ENCODE measurements at regions not wholly inside any gene's neighbourhood (a gene's known extent, or its start where the extent isn't known, plus 50 kb on each side); places are given as distances from the start of the nearest gene placed in this dataset.
"Not testable (repeated sequence)": the region's sequence is repeated elsewhere in the genome, so short reads cannot be mapped to it uniquely, and the experiment has no call there.

GRCh38 chr12:88720231-88720630, 140.0 kb upstream of the KITLG start:
- TF ChIP-seq TAF1 (IDR thresholded peaks at IDR 0.05; ENCODE audit: borderline replicate concordance, low read depth, low read length) = no peak
- TF ChIP-seq POLR2A (IDR thresholded peaks at IDR 0.05; ENCODE audit: low read depth, low read length) = no peak
- no peak for TF ChIP-seq POLR2AphosphoS5 (IDR thresholded peaks at IDR 0.05; ENCODE audit: low read depth, low read length)
- DNase-seq (ENCODE audit: insufficient read length) = no peak
- no peak for FAIRE-seq

- FAIRE-seq = no peak
- TF ChIP-seq POLR2AphosphoS5 (IDR thresholded peaks at IDR 0.05; ENCODE audit: low read depth, low read length) (no peak), POLR2A (IDR thresholded peaks at IDR 0.05; ENCODE audit: low read depth, low read length) (no peak), TAF1 (IDR thresholded peaks at IDR 0.05; ENCODE audit: borderline replicate concordance, low read depth, low read length) (no peak)
- no peak for DNase-seq (ENCODE audit: insufficient read length)
Measured at GRCh38 chr12:88717188-88717587, 136.9 kb upstream of the KITLG start.

GRCh38 chr12:88716240-88716639, 136.0 kb upstream of the KITLG start:
- TF ChIP-seq POLR2A (IDR thresholded peaks at IDR 0.05; ENCODE audit: low read depth, low read length) = no peak
- TF ChIP-seq TAF1 (IDR thresholded peaks at IDR 0.05; ENCODE audit: borderline replicate concordance, low read depth, low read length) = no peak
- no peak for TF ChIP-seq POLR2AphosphoS5 (IDR thresholded peaks at IDR 0.05; ENCODE audit: low read depth, low read length)
- DNase-seq (ENCODE audit: insufficient read length) = no peak
- no peak for FAIRE-seq

- FAIRE-seq (no peak), DNase-seq (ENCODE audit: insufficient read length) (no peak)
- no peak for TF ChIP-seq TAF1 (IDR thresholded peaks at IDR 0.05; ENCODE audit: borderline replicate concordance, low read depth, low read length)
- TF ChIP-seq POLR2A (IDR thresholded peaks at IDR 0.05; ENCODE audit: low read depth, low read length) = no peak
- no peak for TF ChIP-seq POLR2AphosphoS5 (IDR thresholded peaks at IDR 0.05; ENCODE audit: low read depth, low read length)
Measured at GRCh38 chr12:88715673-88716072, 135.4 kb upstream of the KITLG start.

GRCh38 chr12:88714263-88714882, 134.1 kb upstream of the KITLG start:
- not testable (repeated sequence) for DNase-seq (ENCODE audit: insufficient read length); FAIRE-seq

DNA sequence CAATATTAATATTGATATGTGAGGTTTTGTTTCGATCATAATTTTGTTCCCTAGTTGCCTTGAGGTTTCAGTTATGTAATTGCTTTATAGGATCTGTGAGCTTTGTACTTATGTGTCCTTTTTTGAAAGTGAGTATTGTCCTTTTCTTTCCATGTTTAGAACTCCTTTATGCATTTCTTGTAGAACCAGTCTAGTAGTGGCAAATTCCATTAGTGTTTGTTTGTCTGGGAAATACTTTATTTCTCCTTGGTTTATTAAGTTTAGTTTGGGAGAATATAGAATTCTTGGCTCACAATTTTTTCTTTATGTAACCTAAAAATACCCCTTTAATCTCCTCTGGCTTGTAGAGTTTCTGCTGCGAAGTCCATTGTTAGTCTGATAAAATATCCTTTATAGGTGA, 127.5 kb upstream of the KITLG start:
- no peak for DNase-seq (ENCODE audit: insufficient read length)
- TF ChIP-seq POLR2AphosphoS5 (IDR thresholded peaks at IDR 0.05; ENCODE audit: low read depth, low read length) (no peak), TAF1 (IDR thresholded peaks at IDR 0.05; ENCODE audit: borderline replicate concordance, low read depth, low read length) (no peak), POLR2A (IDR thresholded peaks at IDR 0.05; ENCODE audit: low read depth, low read length) (no peak)
- FAIRE-seq = no peak

GRCh38 chr12:88706286-88706685, 126.0 kb upstream of the KITLG start:
- no peak for TF ChIP-seq POLR2AphosphoS5 (IDR thresholded peaks at IDR 0.05; ENCODE audit: low read depth, low read length)
- TF ChIP-seq POLR2A (IDR thresholded peaks at IDR 0.05; ENCODE audit: low read depth, low read length) = no peak
- FAIRE-seq (no peak), DNase-seq (ENCODE audit: insufficient read length) (no peak)

DNA sequence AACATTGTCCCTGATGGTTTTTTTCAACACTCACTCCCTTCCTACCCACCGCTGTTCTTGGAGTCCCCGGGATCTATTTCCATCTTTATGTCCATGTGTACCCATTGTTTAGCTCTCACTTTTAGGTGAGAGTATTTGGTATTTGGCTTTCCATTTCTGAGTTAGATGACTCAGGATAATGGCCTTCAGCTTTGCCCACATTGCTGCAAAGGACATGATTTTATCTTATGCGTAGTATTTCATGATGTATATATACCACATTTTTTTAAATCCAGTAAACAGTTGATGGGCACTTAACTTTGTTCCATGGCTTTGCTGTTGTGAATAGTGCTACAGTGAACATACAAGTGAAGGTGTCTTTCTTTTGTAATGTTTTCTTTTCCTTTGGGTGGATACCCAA, 123.5 kb upstream of the KITLG start:
- TF ChIP-seq POLR2A (IDR thresholded peaks at IDR 0.05; ENCODE audit: low read depth, low read length) = no peak
- no peak for TF ChIP-seq POLR2AphosphoS5 (IDR thresholded peaks at IDR 0.05; ENCODE audit: low read depth, low read length)
- TF ChIP-seq TAF1 (IDR thresholded peaks at IDR 0.05; ENCODE audit: borderline replicate concordance, low read depth, low read length) = no peak
- no peak for DNase-seq (ENCODE audit: insufficient read length)
- FAIRE-seq = no peak

- FAIRE-seq (no peak), DNase-seq (ENCODE audit: insufficient read length) (no peak)
- TF ChIP-seq POLR2AphosphoS5 (IDR thresholded peaks at IDR 0.05; ENCODE audit: low read depth, low read length) (no peak), TAF1 (IDR thresholded peaks at IDR 0.05; ENCODE audit: borderline replicate concordance, low read depth, low read length) (no peak), POLR2A (IDR thresholded peaks at IDR 0.05; ENCODE audit: low read depth, low read length) (no peak)
Measured at GRCh38 chr12:88698471-88698870, 118.2 kb upstream of the KITLG start.

DNA sequence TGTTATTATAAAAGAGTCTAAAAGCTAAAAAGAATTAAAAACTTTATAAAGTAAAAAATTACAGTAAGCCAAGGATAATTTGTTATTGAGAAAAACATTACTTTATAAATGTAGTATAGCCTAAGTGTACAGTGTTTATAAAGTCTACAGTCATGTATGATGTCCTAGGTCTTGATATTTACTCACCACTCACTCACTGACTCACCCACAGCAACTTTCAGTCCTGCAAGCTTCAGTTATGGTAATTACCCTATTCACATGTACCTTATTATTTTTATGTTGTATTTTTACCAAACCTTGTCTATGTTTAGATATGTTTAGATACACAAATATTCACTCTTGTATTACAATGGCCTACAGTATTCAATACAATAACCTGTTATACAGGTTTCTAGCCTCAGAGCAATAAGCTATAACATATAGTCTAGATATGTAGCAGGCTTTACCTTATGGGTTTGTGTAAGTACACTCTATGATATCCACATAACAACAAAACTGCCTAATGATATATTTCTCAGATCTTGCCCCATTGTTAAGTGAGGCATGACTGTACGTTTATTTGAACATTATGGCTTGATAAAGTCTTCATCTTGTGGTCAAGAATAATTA, 113.7 kb upstream of the KITLG start:
- DNase-seq (ENCODE audit: insufficient read length) = no peak
- TF ChIP-seq TAF1 (IDR thresholded peaks at IDR 0.05; ENCODE audit: borderline replicate concordance, low read depth, low read length) = no peak
- no peak for FAIRE-seq

GRCh38 chr12:88691811-88692210, 111.5 kb upstream of the KITLG start:
- FAIRE-seq (no peak), DNase-seq (ENCODE audit: insufficient read length) (no peak)
- no peak for TF ChIP-seq POLR2A (IDR thresholded peaks at IDR 0.05; ENCODE audit: low read depth, low read length)
- no peak for TF ChIP-seq POLR2AphosphoS5 (IDR thresholded peaks at IDR 0.05; ENCODE audit: low read depth, low read length)
- TF ChIP-seq TAF1 (IDR thresholded peaks at IDR 0.05; ENCODE audit: borderline replicate concordance, low read depth, low read length) = no peak

DNA sequence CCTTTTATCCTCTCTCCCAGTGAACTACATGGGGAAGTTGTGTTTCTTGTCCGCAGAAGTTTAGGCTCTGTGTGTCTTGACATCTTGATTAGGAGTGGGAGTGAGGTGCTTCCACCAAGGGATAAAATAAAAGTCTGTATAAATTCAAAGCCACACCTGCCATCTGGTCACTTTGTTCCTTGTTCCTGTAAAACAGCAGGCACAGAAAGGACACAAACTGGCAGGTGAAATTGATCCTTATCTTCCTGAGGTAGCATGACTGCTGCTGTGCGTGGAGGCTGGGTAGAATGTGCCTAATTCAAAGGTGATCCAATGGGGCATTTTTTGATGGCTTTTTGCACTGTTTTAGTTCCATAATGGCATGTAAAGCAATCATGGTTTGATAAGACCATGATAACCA, 104.3 kb upstream of the KITLG start:
- FAIRE-seq = no peak
- DNase-seq (ENCODE audit: insufficient read length) = no peak
- TF ChIP-seq TAF1 (IDR thresholded peaks at IDR 0.05; ENCODE audit: borderline replicate concordance, low read depth, low read length) (no peak), POLR2AphosphoS5 (IDR thresholded peaks at IDR 0.05; ENCODE audit: low read depth, low read length) (no peak), POLR2A (IDR thresholded peaks at IDR 0.05; ENCODE audit: low read depth, low read length) (no peak)

DNA sequence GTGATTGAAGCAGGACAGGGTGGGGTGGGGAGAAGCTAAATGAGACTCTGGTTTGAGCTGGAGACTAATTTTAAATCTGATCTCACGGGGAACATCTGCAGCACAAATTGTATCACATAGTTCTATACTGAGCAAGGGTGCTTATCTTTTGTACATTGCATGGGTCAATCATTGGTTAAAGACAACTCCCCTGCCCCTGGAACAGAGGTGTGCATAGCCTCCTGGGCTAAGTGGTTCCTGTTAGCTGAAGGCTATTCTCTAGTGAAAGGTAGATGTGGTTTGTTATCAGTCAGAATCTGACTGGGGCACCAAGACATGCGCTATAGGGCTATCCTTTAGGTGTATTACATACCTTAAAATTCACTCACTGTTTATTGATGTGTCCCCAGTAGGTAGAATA, 103.9 kb upstream of the KITLG start:
- TF ChIP-seq TAF1 (IDR thresholded peaks at IDR 0.05; ENCODE audit: borderline replicate concordance, low read depth, low read length) = no peak
- no peak for TF ChIP-seq POLR2A (IDR thresholded peaks at IDR 0.05; ENCODE audit: low read depth, low read length)
- FAIRE-seq = no peak
- no peak for DNase-seq (ENCODE audit: insufficient read length)

Data from GM12892 (cell line).